ENCODE measurements at regions not wholly inside any gene's neighbourhood (a gene's known extent, or its start where the extent isn't known, plus 50 kb on each side); places are given as distances from the start of the nearest gene placed in this dataset.
"Not testable (repeated sequence)": the region's sequence is repeated elsewhere in the genome, so short reads cannot be mapped to it uniquely, and the experiment has no call there.

GRCh38 chr10:28449382-28449781, 83.5 kb upstream of the WAC start:
- DNase-seq: no peak

GRCh38 chr10:28449926-28450325, 83.0 kb upstream of the WAC start:
- no peak for DNase-seq

- no peak for DNase-seq
Measured at GRCh38 chr10:28453926-28454325, 79.0 kb upstream of the WAC start.

GRCh38 chr10:28457110-28457509, 75.8 kb upstream of the WAC start:
- no peak for DNase-seq

GRCh38 chr10:28457873-28458272, 75.0 kb upstream of the WAC start:
- not testable (repeated sequence) for DNase-seq

GRCh38 chr10:28459453-28460144, 73.3 kb upstream of the WAC start:
- DNase-seq: no peak

- DNase-seq: no peak
Measured at GRCh38 chr10:28463141-28463540, 69.8 kb upstream of the WAC start.

GRCh38 chr10:28463676-28464395, 69.1 kb upstream of the WAC start:
- peak in 1 of 4 experiments; percentile 14 for DNase-seq

- no peak for DNase-seq
Measured at GRCh38 chr10:28467615-28468014, 65.3 kb upstream of the WAC start.

- peak; percentile 71 to 86 (median 84) for DNase-seq
Measured at GRCh38 chr10:28468707-28469483, 64.0 kb upstream of the WAC start.

GRCh38 chr10:28470873-28471651, 61.9 kb upstream of the WAC start:
- no peak for DNase-seq

GRCh38 chr10:28471652-28472050, 61.3 kb upstream of the WAC start:
- no peak for DNase-seq

- DNase-seq: peak; percentile 31 to 73 (median 51)
Measured at GRCh38 chr10:28478646-28479045, 54.3 kb upstream of the WAC start.

GRCh38 chr10:28479425-28479865, 53.5 kb upstream of the WAC start:
- peak; percentile 12 to 55 (median 36) for DNase-seq

GRCh38 chr10:28479927-28480627, 52.8 kb upstream of the WAC start:
- DNase-seq: peak in 2 of 4 experiments; percentile 31

GRCh38 chr10:28480628-28480965, 52.3 kb upstream of the WAC start:
- DNase-seq: no peak

- DNase-seq: peak; percentile 47 to 77 (median 73)
Measured at GRCh38 chr10:28481346-28481745, 51.6 kb upstream of the WAC start.

- DNase-seq: no peak
Measured at GRCh38 chr10:28481968-28482367, 51.0 kb upstream of the WAC start.
